Activated T-cell treated with anti-CD3 and anti-CD28 coated beads for 4 hours (primary cell): ENCODE measurements at regions not wholly inside any gene's neighbourhood (a gene's known extent, or its start where the extent isn't known, plus 50 kb on each side); places are given as distances from the start of the nearest gene placed in this dataset.
"Not testable (repeated sequence)": the region's sequence is repeated elsewhere in the genome, so short reads cannot be mapped to it uniquely, and the experiment has no call there.

Experiments
- DNase-seq: peaks from one replicate; pipeline ENCODE4 v3.0.0-alpha.2; 2020

GRCh38 chr10:9362721-9363120 is 1308.2 kb downstream of the GATA3 start:
- DNase-seq, result no peak

- DNase-seq, result no peak
Measured at GRCh38 chr10:9379183-9379582, 1324.7 kb downstream of the GATA3 start.

- no peak for DNase-seq
Measured at GRCh38 chr10:9381733-9382532, 1327.4 kb downstream of the GATA3 start.

GRCh38 chr10:9382533-9382866 is 1328.0 kb downstream of the GATA3 start:
- no peak for DNase-seq

- no peak for DNase-seq
Measured at GRCh38 chr10:9390516-9390915, 1336.0 kb downstream of the GATA3 start.

- no peak for DNase-seq
Measured at GRCh38 chr10:9399275-9399983, 1344.9 kb downstream of the GATA3 start.

- not testable (repeated sequence) for DNase-seq
Measured at GRCh38 chr10:9402067-9402466, 1347.6 kb downstream of the GATA3 start.

GRCh38 chr10:9402507-9403195 is 1348.2 kb downstream of the GATA3 start:
- DNase-seq, result not testable (repeated sequence)

GRCh38 chr10:9407201-9407600 is 1352.7 kb downstream of the GATA3 start:
- not testable (repeated sequence) for DNase-seq

GRCh38 chr10:9416331-9416730 is 1361.8 kb downstream of the GATA3 start:
- DNase-seq, result no peak

GRCh38 chr10:9419757-9420156 is 1365.3 kb downstream of the GATA3 start:
- DNase-seq, result no peak

GRCh38 chr10:9427209-9427608 is 1372.7 kb downstream of the GATA3 start:
- no peak for DNase-seq

GRCh38 chr10:9437131-9437530 is 1382.6 kb downstream of the GATA3 start:
- DNase-seq, result no peak

GRCh38 chr10:9443758-9444157 is 1389.3 kb downstream of the GATA3 start:
- no peak for DNase-seq

GRCh38 chr10:9449530-9449929 is 1395.0 kb downstream of the GATA3 start:
- no peak for DNase-seq

- DNase-seq, result no peak
Measured at GRCh38 chr10:9450801-9451200, 1396.3 kb downstream of the GATA3 start.

GRCh38 chr10:9451211-9451773 is 1396.8 kb downstream of the GATA3 start:
- DNase-seq, result no peak

- no peak for DNase-seq
Measured at GRCh38 chr10:9452056-9452455, 1397.6 kb downstream of the GATA3 start.

- not testable (repeated sequence) for DNase-seq
Measured at GRCh38 chr10:9453871-9454270, 1399.4 kb downstream of the GATA3 start.

- no peak for DNase-seq
Measured at GRCh38 chr10:9469663-9470205, 1415.2 kb downstream of the GATA3 start.

GRCh38 chr10:9470581-9470980 is 1416.1 kb downstream of the GATA3 start:
- DNase-seq, result no peak

- no peak for DNase-seq
Measured at GRCh38 chr10:9501944-9502343, 1447.5 kb downstream of the GATA3 start.

GRCh38 chr10:9504227-9504626 is 1449.7 kb downstream of the GATA3 start:
- DNase-seq, result no peak
